GM12891 (cell line): ENCODE measurements at regions not wholly inside any gene's neighbourhood (a gene's known extent, or its start where the extent isn't known, plus 50 kb on each side); places are given as distances from the start of the nearest gene placed in this dataset.
A peak's percentile ranks its signal among the peaks of the same experiment; 100 is the strongest.

Experiments
- DNase-seq: peaks from one replicate; pipeline ENCODE4 v3.0.0; 2011; ENCODE audit warnings: low spot score; ENCODE audit not compliant: insufficient read length
- FAIRE-seq: peaks from 2 replicates; lab custom pipeline; 2011; peaks lifted over from hg19 to GRCh38; lab: Jason Lieb, UNC
- PAX5 ChIP-seq: IDR thresholded peaks from 2 replicates; pipeline ENCODE4 v1.6.1; 2011; ENCODE audit warnings: low read length, moderate library complexity, mild to moderate bottlenecking; ENCODE audit not compliant: insufficient read depth, severe bottlenecking
- POLR2A ChIP-seq: IDR thresholded peaks from 2 replicates; pipeline ENCODE4 v1.6.1; 2011; ENCODE audit warnings: low read depth, low read length, control low read depth
- POLR2AphosphoS5 ChIP-seq: IDR thresholded peaks from 2 replicates; pipeline ENCODE4 v1.6.1; 2011; ENCODE audit warnings: low read depth, low read length, control low read depth
- POU2F2 ChIP-seq: IDR thresholded peaks from 2 replicates; pipeline ENCODE4 v1.6.1; 2011; ENCODE audit warnings: low read depth, mild to moderate bottlenecking, control low read depth, low read length, moderate library complexity
- SPI1 ChIP-seq: IDR thresholded peaks from 2 replicates; pipeline ENCODE4 v1.6.1; 2011; ENCODE audit warnings: low read depth, low read length, control low read depth
- TAF1 ChIP-seq: IDR thresholded peaks from 2 replicates; pipeline ENCODE4 v1.6.1; 2011; ENCODE audit warnings: low read depth, low read length, control low read depth

- DNase-seq (no peak), FAIRE-seq (no peak)
- TF ChIP-seq PAX5 (no peak), POLR2AphosphoS5 (no peak), POLR2A (no peak), TAF1 (no peak), SPI1 (no peak), POU2F2 (no peak)
These were observed 61.9 kb upstream of the CITED2 start for GRCh38 chr6:139436200-139436956.

DNA sequence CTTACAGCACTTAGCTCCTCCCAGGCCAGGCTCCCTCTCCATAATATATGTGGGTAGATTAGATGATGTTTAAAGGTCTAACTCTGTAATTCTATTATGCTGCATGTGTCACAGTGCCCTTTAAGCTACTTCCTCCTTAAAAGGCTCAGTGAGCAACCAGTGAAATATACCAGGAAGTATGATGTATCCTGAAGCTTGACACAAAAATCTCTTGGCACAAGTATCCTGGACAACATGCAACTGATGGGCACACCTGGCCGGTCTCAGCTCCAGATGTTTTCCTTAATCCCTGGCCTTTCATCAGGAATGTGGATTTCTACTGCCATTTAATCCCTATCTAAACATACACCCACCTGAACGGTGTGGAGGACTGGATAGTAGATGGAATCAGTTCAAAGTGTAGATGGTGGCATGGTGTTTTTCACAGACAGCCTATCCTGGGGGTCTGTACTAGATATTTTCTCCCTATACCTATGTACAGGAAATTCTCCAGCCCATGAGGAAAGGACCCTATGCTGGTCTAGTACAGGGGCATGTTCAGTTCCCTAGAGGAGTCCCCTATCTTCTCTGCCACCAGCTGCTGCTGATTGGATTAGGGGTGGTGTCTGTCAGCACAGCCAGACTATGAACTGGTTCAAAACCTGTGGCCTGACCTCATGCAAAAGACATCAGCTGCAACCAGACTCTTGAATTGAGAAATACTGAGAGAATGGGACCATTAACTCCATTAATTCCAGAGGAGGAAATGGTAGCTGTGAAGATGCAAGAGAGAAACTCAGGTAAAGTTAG lies 59.4 kb upstream of the CITED2 start:
- DNase-seq = no peak
- TF ChIP-seq TAF1 = no peak
- TF ChIP-seq PAX5 = no peak
- TF ChIP-seq SPI1 = no peak
- TF ChIP-seq POLR2AphosphoS5 = no peak
- no peak for TF ChIP-seq POU2F2
- TF ChIP-seq POLR2A = no peak
- no peak for FAIRE-seq

GRCh38 chr6:139431602-139431956 lies 57.1 kb upstream of the CITED2 start:
- TF ChIP-seq POU2F2 (no peak), SPI1 (0 out of 2 replicates have a peak, but pooled peaks have one; percentile 5)
- DNase-seq = no peak
- no peak for FAIRE-seq

GRCh38 chr6:139430899-139431601 lies 56.6 kb upstream of the CITED2 start:
- no peak for TF ChIP-seq PAX5
- TF ChIP-seq POLR2A = no peak
- FAIRE-seq (no peak), DNase-seq (no peak)

DNA sequence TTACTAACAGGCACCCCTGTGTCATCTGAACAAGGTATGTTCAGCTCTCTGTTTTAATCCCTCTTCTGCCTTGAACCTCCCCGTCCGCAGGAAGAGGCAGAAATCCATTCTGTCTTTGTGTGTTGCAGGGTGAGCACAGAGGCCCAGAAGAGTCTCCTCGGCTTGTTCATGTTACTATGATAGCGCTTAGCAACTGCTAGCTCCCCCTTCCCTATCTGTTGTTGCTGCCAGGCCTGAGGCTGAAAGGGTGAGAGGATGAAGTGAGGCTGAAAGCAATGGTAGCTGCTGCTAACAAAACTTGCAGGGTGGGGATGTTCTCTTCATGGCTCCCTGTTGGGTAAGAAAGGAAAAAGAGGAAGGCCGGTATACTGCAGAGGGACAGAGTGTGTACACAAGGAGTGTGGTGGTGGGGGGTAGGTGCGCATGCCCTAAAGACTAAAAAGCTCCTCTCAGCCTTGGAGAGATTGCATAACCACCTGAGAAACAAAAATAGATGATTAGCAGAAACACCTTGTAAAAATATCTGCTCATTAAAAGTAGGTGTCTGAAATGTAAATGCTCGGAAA lies 55.2 kb upstream of the CITED2 start:
- DNase-seq = no peak
- TF ChIP-seq PAX5 (no peak), POLR2A (no peak), POLR2AphosphoS5 (no peak), SPI1 (no peak), TAF1 (no peak)
- FAIRE-seq = no peak

- FAIRE-seq = no peak
- no peak for TF ChIP-seq TAF1
- no peak for TF ChIP-seq PAX5
- DNase-seq = no peak
These were observed 52.8 kb upstream of the CITED2 start for GRCh38 chr6:139427199-139427598.

DNA sequence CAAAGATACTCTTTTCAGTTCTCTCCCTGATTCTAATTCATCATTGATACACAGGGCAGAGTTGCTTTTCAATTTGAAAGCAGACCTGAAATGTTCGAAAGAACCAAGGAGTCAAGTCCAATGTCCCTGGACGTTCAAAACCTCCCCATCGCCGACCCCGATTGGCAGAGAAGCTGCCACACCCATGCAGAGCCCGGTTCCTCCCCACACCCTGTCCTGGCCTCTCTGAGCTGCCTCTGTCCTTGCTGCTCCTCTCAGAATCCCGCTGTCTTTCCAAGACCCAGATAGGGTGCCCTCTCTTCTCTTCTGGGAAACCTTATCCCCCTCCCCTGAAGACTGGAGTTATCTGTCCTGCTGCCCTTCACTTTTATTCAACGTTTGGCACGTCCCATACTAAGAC lies 52.3 kb upstream of the CITED2 start:
- no peak for FAIRE-seq
- DNase-seq = no peak
- no peak for TF ChIP-seq POLR2A
- no peak for TF ChIP-seq TAF1
- no peak for TF ChIP-seq PAX5
- TF ChIP-seq SPI1 = no peak

GRCh38 chr6:139425780-139426179 lies 51.3 kb upstream of the CITED2 start:
- TF ChIP-seq SPI1 = no peak
- TF ChIP-seq PAX5 = no peak
- TF ChIP-seq POLR2A = no peak
- no peak for TF ChIP-seq POU2F2
- TF ChIP-seq POLR2AphosphoS5 = no peak
- TF ChIP-seq TAF1 = no peak
- FAIRE-seq (no peak), DNase-seq (no peak)

- FAIRE-seq (no peak), DNase-seq (no peak)
- TF ChIP-seq PAX5 (no peak), POLR2A (no peak), SPI1 (no peak), POLR2AphosphoS5 (no peak), POU2F2 (no peak), TAF1 (no peak)
These were observed 49.7 kb upstream of the CITED2 start for GRCh38 chr6:139423971-139424667.
